HL-60 (cell line): ENCODE measurements at regions not wholly inside any gene's neighbourhood (a gene's known extent, or its start where the extent isn't known, plus 50 kb on each side); places are given as distances from the start of the nearest gene placed in this dataset.

Experiments used
- DNase-seq, 2 experiments: peaks; one replicate each; pipeline ENCODE4 v3.0.0-alpha.2; 2010 to 2020; ENCODE audit warnings: low read depth in 1 of 2, low spot score in 1 of 2
- H3K27ac ChIP-seq: fragments of 250-450 bp; sonication (Bioruptor Pico); replicated peaks from 2 replicates; pipeline ENCODE4 v1.5.1; 2020; ENCODE audit warnings: mild to moderate bottlenecking, moderate library complexity
- H3K27me3 ChIP-seq: fragments of 250-450 bp; sonication (Bioruptor Pico); 2 replicates; pipeline ENCODE4 v1.5.1; 2021; ENCODE audit warnings: mild to moderate bottlenecking, moderate library complexity; ENCODE audit not compliant: insufficient read depth, poor library complexity, severe bottlenecking
- H3K4me3 ChIP-seq: replicated peaks from 2 replicates; pipeline ENCODE4 v1.5.1; 2011; ENCODE audit warnings: mild to moderate bottlenecking, control low read depth, low read length; ENCODE audit not compliant: insufficient read depth
- GABPA ChIP-seq: IDR thresholded peaks from 2 replicates; pipeline ENCODE4 v1.6.1; 2012; ENCODE audit warnings: low read depth
- POLR2AphosphoS5 ChIP-seq: IDR thresholded peaks from 2 replicates; pipeline ENCODE4 v1.6.1; 2012; ENCODE audit warnings: low read depth
- REST ChIP-seq: IDR thresholded peaks from 2 replicates; pipeline ENCODE4 v1.6.1; 2012; ENCODE audit warnings: low read depth; ENCODE audit not compliant: insufficient replicate concordance
- SPI1 ChIP-seq: IDR thresholded peaks from 2 replicates; pipeline ENCODE4 v1.6.1; 2012; ENCODE audit warnings: low read depth, mild to moderate bottlenecking, borderline replicate concordance
- TF ChIP-seq, protein P1 (sequence below): IDR thresholded peaks from one replicate; pipeline ENCODE4 v1.5.1; 2011; ENCODE audit warnings: low read length, control low read depth, inconsistent platforms; ENCODE audit not compliant: insufficient read depth

DNA sequence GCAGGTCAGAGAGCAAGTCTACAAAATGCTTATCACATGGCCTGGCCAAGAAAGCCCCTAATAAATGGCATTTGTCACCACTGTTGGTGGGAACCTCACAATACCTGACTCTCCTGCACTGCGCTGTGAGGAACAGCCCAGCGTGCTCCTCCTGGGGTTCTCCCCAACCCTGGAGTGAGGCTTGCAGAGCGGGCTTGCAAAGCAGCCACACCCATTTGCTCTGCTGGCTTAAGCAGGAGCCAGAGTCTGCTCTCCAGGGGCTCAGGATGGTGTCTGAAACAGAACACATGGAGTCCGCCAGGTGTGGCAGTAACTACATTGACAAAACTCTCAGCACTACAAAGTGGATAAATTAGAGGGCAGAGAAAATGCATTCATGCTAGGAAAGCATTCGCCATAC lies 331.0 kb upstream of the CCL2 start:
- Histone ChIP-seq H3K27me3 (no peaks in the 10 kb centered on the region), H3K4me3 (no peak overlapping the region), H3K27ac (no peak overlapping the region)
- DNase-seq: no peak
- TF ChIP-seq, protein P1, sequence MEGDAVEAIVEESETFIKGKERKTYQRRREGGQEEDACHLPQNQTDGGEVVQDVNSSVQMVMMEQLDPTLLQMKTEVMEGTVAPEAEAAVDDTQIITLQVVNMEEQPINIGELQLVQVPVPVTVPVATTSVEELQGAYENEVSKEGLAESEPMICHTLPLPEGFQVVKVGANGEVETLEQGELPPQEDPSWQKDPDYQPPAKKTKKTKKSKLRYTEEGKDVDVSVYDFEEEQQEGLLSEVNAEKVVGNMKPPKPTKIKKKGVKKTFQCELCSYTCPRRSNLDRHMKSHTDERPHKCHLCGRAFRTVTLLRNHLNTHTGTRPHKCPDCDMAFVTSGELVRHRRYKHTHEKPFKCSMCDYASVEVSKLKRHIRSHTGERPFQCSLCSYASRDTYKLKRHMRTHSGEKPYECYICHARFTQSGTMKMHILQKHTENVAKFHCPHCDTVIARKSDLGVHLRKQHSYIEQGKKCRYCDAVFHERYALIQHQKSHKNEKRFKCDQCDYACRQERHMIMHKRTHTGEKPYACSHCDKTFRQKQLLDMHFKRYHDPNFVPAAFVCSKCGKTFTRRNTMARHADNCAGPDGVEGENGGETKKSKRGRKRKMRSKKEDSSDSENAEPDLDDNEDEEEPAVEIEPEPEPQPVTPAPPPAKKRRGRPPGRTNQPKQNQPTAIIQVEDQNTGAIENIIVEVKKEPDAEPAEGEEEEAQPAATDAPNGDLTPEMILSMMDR: no peak
- TF ChIP-seq GABPA (no peak), POLR2AphosphoS5 (no peak), SPI1 (no peak), REST (no peak)

DNA sequence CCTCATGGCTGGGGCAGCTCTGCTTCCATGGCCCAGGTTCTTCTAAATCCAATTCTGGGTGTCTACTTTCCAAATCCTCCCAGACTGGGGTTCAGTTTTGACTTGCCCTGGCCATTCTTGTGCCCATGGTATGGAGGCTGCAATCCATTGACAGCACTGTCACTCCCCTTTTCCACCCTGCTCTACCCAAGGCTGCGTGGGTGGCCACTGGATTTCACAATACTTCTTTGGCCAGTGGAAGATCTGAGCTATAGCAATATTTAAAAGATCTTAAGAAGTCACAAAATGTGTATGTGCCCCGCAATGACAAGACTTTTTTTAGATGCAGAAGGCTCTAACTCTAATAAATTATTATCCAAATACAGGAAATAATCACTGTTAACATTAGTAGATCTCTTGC lies 329.4 kb upstream of the CCL2 start:
- TF ChIP-seq GABPA (no peak), SPI1 (no peak), REST (no peak), POLR2AphosphoS5 (no peak)
- TF ChIP-seq, protein P1: no peak
- Histone ChIP-seq H3K4me3 (no peak overlapping the region), H3K27me3 (no peaks in the 10 kb centered on the region), H3K27ac (no peak overlapping the region)
- no peak for DNase-seq

DNA sequence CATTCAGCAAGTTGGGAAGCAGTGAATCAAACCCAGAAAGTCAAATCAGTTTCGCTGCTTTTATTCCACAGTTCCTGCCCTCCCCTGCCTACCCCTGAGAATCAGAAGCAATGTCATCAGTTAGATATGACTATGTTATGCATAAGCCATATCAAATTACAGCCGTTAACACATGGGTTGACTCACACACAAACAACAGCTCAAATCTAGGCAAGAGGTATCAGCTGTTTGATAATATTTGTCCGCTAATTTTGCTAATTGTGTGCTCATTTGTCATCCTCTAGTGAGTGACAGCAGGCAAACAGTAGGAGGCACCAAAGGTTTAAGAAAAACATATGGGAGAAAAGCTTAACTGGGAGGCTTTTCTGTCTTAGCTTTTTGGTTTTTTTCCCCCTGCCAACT lies 327.4 kb upstream of the CCL2 start:
- H3K4me3 ChIP-seq: no peak overlapping the region
- TF ChIP-seq REST (no peak), SPI1 (no peak), POLR2AphosphoS5 (no peak), GABPA (no peak)
- TF ChIP-seq, protein P1: no peak
- DNase-seq: no peak
- H3K27ac ChIP-seq: no peak overlapping the region
- H3K27me3 ChIP-seq: no peaks in the 10 kb centered on the region
